Umbilical cord (tissue), 1 donor: ENCODE measurements at regions not wholly inside any gene's neighbourhood (a gene's known extent, or its start where the extent isn't known, plus 50 kb on each side); places are given as distances from the start of the nearest gene placed in this dataset.
"Not testable (repeated sequence)": the region's sequence is repeated elsewhere in the genome, so short reads cannot be mapped to it uniquely, and the experiment has no call there.

Experiments
- DNase-seq: peaks from one replicate; pipeline ENCODE4 v3.0.0-alpha.2; 2015; ENCODE audit warnings: low spot score

DNA sequence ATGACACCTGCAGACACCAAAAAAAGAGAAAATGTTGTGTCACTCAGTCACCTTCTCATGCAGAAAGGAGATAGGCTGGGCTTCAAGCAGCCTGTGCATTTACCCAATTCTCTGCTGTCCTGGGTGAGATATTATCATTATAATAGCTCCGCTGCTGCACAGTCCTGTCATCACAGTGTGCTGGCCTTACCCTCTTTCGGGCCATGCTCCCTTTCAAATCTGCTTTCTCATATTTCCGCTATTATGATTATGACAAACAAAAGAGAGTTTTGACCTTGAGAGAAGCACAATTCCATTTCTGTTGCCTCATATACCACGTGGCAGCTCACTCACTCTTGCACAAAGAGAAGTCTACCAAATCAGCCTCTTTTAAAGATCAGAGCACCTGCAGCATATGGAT, 1350.1 kb upstream of the ACO1 start:
- DNase-seq = no peak

DNA sequence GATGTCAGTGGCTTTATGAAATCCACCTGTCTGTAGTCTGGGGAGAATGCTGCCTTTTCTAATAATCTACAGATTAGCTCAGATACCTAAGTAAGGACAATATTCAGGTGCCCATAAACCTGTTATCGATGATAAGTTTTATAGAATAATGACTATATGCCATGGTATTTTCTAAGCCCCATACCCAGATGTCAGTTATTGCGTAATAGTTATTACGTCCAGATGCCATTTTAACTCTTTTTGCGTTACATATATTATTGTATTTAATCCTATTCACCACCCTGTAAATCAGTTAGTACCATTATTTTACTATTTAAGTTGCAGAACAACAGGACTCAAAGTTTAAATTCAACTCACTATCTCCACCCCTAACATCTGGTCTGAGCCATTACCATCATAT, 1343.9 kb upstream of the ACO1 start:
- no peak for DNase-seq

DNA sequence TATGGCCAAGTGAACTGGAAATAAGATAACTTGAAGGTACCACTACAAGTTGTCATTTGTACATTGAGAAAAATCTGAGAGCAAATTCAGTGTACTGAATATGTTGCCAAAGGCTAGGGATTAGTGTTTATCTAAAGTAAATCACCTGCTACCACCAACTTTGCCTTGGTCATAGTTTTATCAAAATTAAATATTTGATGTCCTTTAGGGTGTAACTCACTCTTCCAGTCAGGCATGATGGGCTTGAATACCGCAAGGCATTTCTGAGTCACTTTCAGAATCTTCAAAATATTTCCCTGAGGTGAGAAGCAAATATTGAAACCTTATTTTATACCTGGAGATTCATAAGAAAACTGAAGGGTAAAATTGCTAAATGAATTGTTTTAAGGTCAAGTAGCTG, 1338.6 kb upstream of the ACO1 start:
- no peak for DNase-seq

DNA sequence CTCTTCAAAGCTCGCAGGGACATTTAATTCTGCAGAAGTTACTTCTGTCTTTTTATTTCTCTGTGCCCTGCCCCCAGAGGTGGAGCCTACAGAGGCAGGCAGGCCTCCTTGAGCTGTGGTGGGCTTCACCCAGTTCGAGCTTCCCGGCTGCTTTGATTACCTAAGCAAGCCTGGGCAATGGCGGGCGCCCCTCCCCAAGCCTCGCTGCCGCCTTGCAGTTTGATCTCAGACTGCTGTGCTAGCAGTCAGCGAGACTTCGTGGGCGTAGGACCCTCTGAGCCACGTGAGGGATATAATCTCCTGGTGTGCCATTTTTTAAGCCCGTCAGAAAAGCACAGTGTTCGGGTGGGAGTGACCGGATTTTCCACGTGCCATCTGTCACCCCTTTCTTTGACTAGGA, 1322.9 kb upstream of the ACO1 start:
- DNase-seq = not testable (repeated sequence)

DNA sequence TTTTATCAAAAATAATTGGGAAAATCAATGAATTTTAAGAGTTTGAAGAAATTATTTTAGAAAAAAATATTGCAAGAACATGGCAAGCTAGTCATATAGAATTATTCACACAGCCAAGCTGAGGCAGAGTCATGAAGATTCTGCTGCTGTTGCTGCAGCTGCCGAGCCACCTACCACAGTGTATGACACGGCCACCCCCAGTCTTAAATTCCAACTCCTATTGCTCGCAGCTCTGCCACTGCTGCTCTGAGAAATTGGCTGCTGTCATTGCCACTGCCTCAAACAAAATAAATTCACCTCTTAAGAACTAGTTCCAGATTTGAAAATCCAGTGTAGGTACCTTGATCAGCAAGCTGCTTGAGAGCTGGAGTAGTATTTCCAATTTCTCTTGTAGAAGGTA, 1318.8 kb upstream of the ACO1 start:
- no peak for DNase-seq

DNA sequence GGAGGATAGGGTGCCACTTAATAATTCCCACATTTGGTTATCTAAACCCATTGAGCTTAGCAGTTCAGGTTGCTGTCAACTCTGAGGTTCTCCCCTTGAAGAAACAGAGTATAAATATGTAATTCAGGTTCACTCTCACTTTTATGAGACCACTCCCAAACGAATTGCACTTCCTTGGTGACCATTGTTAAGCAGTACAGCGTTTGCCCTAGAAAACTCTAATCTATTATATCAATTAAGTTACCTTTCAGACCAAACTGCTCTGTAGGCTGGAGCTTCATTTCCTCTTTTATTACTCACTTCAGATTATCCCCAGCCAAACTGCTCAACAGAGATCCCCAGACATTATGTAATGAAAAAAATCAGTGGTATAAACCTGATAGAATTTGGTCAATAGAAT, 1317.0 kb upstream of the ACO1 start:
- no peak for DNase-seq

DNA sequence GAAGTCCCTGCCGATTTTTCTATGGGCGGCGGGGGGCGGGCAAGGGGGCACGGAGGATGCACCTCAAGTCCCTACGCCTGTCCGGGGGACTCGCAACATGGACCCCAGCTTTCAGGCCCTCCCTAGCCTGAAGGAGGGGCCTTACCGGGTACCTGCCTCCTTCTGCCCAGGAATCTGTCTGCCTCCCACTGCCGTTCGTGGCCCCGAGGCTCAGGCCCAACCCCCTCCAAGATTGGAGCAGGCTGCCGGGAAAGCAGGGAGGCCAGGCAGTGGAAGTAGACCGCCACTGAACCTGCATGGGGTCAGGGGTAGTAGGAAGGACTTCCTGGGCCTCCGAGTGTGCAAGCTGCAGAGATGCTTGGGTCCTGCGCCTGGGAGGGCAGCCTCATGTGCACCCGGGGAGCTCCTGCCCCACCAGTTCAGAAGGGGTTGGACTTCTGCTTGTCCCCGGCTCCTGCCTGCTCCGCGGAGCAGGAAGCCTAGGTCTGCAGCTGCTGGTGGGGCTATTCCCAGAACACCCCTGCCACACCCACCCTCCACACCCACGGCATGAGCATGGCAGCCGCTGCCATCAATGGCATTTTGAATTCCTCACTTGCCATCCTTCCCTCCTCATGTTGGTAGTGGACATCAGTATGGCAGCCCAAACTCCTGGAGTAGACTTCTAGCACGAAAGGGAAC, 1312.7 kb upstream of the ACO1 start:
- DNase-seq = no peak

DNA sequence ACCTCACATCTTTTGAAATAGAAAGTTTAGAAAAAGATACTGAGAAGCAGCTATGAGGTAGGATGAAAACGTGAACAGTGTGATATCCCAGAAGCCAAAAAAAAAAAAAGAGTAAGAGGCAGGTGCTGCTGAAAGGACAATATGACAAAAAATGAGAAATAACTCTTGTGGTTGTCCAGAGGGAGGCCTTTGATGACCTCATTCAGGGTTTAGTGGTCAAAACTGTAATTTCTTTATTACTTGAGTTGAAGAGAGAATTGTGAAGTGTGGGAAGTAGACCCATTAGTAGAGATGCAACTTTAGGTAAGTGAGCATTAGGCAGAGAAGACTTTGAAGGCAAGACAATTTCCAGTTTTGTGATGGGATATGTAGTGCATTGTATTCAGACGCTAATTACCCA, 1306.3 kb upstream of the ACO1 start:
- no peak for DNase-seq

DNA sequence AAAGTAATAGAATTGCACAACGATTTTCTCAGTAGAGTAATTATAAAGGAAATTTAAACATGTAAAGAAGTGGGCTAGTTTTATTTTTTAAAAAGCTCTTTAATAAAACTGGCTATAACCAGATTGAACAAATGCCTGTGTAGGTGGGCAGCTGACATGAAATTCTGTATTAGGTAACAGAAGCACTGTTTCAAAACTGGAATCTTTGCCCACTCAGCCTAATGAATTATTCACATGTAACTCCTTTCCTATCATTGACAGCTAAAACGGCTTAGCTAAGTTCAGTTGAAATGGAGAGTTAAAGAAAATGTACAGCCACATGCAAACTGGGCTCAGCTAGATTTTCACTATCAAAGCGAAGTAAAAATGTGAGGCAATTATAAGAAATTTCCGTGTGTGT, 1300.1 kb upstream of the ACO1 start:
- DNase-seq = no peak

DNA sequence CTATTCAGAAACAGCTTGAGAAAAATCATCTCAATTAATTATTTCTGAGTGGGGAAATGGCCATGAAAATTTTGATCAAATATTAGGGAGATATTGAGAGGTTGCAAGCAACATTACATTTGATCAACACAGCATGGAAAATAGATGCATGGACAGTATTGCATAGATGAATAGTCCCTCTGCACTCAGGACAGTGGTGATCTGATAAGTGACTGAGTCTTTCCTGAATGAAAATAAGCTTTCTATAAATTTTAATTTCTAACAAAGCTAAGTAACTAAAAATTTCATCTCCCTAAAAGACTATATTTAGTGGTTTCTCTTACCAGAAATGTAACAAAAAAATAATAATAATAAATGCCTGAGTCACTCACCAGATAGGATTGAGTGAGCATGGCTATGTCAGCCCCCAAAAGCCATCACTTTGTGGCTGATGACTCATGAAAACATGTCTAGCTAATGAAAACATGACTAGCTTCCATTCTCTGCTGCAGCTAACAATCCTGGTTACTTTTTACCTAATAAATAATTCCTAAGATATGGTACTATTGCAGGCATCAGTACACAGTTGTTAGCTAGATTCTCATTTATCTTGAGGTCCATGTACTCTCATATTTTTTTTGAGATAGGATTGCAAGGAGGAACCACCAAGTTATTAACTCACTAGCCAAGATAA, 1294.8 kb upstream of the ACO1 start:
- no peak for DNase-seq

DNA sequence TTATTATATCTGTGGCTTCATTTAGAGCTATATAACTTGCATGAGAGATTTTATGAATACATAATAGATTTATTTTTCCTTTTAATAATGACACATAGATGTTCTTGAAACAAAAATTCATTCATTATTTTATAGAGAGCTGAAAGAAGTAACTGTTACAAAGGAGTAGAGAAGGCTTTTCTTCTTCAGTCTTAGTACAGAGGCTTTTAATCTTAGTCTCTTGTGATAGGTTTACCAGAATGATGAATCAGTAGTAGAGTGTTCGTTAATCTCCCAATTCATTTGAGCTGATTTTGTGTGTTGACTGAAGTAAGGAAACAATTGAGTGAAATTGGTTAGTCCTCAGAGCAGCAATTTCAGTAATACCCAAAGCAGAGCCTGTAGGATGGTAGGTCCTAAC, 1284.1 kb upstream of the ACO1 start:
- DNase-seq = no peak

DNA sequence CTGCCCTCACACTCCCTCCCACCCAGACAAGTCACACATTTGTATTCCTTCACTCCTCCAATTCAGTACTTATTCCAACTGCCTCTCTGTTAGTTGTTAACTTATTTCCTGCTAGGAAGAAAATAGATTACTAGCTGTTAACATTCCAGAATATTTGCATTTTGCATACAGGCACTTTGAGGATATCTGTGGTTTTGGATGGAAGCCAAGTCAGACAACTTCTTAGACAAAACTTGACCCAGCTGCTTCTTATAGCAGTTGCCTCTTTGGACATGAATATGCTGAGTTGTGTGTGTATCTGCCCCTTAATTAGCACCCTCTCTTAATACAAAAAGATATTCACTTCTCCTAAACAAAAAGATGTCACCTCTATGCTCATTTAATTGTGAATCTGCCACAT, 1280.6 kb upstream of the ACO1 start:
- DNase-seq = no peak

DNA sequence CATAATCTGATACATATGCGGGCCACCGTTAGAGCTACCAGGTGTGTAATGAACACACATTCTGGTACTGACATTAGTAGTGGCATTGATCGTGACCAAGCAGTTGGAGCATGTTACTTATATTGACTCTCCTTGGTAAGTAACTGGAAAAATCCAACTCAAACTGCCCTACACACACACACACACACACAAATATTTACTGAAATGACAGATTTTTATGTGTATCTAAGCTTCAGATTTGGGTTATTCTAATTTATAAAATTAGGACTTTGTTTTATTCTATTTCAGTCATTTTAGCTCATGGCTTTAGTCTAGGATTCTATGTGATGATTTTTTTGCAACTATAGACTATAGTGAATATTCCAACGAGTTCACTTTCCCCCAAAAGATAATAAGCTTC, 1280.2 kb upstream of the ACO1 start:
- no peak for DNase-seq

DNA sequence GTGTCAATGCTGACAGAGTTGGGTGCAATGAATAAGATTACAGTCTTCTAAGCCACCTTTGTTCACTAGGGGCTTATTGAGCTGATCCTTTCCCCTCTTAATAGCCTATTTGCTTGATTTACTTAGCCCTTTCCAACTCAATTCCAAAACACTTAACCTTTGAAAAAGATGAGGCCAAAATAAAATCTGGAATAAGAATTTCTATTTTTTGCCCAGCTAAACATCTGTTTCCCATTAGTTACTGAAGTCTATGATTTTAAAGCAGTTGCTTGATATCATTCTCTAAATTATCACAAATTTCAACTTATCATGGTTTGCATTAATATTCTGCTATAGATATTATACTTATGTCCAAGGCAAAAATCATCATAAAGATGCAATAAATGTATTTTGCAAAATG, 1272.0 kb upstream of the ACO1 start:
- peak; percentile 45 for DNase-seq

DNA sequence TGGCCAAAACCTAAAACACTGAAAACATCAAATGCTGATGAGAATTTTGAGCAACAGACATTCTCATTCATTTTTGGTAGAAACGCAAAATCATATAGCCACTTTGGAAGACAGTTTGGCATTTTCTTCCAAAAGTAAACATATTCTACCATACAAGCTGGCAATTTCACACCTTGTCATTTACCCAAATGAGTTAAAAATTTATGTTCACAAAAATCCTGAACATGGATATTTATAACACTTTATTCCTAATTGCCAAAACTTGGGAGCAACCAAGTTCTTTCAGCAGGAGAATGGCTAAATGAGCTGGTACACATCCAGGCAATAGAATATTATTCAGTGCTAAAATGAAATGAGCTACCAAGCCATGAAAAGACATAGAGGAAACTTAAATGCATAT, 1270.1 kb upstream of the ACO1 start:
- DNase-seq = no peak

DNA sequence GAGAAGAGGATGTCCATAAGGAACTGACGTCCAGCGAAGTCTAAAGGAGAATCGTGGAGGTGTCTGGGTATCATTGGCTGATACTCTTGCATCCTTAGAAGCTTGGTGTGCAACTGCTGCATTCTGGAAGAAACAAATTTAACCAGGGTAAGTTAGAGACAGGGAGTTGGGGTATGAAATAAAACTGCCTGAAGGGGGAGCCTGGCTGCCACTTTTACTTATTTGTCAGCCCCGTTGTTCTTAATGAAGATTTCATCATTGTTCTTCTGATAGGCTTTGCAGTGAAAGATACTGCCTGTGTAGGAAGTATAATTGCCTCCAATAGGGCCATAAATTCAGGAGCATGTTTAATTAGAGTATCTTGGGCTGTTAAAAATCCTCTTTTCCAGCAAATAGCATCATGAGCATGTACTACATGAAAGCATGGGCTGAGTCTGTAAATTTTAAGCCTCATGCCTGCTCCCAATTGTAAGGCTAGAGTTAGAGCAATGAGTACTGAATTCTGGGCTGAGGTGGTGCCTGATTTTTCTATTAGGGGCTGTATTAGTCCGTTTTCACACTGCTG, 1264.5 kb upstream of the ACO1 start:
- peak; percentile 17 for DNase-seq

DNA sequence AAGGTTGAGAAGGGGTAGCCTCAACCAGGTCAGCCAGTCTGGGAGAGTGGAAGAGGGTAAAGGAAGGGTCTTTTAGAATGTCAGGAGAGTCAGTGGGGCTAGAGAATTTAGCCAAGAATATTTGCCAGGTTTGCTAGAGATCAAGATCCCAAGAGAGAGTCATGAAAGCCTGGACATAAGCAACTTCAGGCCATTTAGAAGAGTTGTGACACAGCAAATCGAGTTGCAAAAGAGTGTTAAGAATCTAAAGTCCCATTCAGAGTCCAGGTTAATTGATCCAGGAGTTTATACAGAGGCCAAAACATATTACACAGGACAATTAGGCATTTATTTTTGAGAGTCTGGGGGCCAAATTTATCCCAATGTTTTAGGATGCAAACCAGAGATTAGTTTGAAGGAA, 1260.1 kb upstream of the ACO1 start:
- no peak for DNase-seq

DNA sequence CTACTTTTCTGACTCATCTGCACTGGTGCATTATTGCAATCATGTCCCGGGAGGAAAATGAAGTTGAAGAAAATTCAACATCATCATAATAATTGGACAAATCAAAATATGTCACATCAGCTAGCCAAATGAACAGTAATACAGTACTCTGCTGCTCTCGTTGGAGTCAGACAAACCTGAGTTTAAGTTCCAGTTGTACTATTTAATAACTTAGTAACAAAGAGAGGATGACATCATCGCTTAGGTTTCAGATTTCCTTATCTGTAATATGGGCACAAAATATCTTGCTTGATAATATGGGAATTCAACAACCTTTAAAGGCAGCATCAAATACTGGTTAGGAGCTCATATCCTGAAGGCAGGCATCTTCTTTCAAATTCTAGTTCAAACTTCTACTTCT, 1248.9 kb upstream of the ACO1 start:
- no peak for DNase-seq

DNA sequence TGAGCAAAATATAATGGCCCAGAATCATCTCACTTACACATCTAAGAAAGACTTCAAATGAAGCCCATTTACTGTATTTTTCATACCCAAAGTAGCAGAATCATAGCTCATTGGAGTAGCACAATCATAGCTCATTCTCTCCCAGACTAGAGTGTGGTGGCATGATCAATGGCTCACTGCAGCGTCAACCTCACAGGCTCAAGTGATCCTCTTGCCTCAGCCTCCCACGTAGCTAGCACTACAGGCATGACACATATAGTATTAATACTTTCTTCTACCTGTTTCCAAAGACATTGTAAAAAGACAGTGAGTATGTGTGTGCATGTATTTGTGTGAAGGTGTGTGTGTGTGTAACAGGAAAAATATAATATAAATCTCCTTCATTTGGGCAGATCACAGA, 1247.9 kb upstream of the ACO1 start:
- DNase-seq = no peak

DNA sequence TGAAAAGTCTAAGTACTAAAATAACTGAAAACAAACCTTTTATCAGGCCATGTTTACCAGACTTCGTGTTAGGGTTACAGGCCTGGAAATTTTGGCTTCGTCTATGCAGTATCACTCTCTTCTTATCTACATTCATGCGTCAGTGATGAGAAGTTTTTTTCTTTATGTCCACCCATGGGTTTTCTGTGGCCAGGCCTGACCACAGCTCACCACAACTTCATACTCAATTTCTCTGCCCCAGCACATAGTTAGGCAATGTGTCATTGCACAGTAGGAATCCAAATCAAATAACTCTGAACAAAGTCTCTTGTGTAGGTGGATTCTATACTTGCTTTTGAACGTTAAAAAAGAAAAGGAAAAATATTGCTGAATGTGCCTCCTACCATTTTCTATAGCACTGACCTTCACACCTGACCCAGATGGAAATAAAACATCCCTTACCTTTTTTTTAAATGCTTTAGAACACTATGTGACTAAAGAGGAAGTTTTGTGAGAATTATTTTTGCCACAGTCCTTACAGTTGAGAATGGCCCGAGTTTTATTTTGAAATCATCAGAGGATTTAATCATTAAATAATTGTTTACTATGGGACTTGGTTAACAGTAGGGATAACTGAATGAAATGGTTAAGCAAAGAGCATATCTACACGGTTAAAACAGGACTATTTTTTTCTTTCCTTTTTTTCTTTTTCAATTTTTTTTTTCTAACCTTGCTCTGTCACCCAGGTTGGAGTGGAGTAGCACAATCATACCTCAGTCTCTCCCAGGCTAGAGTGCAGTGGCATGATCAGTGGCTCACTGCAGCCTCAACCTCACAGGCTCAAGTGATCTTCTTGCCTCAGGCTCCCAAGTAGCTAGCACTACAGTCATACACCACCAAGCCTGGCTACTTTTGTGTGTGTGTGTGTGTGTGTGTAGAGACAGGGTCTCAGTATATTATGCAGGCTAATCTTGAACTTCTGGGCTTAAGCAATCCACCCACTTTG, 1247.0 kb upstream of the ACO1 start:
- peak; percentile 5 for DNase-seq

DNA sequence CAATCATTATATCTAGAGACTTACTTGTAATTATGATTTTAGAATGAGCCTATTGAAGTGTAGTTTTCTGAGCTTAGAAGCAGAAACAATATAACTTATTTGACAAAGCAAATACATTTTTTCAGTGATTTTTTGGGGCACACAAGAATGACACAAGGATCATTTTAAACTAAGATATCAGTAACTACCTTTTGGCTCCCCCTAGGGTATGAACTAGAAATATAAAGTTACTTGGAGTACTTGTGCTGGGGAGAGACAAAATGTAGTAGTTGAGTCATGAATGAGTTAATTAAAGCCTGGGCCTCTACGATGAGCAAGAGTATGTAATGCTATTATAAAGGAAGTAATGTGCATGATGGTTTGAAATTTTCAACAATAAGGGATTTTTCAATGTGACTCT, 1244.1 kb upstream of the ACO1 start:
- DNase-seq = no peak

DNA sequence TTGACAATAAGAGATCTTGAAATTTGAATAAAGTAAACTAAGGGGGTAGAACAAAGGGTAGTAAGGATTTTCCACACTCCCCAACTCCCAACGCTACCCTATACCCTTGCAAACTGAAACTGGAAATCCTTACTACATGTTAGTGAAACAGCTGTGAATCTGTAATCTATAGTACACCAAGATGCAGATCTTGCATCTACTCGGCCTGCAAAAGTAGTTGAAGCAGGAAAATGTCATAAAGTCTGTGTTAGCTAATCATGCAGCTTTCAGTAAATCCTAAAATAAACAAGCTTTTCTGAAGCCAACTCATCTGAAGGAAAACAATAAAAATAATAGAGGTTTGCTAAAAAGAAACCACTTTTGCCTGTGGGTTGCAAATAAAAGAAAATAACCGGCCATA, 1242.0 kb upstream of the ACO1 start:
- no peak for DNase-seq
